ENCODE measurements at regions not wholly inside any gene's neighbourhood (a gene's known extent, or its start where the extent isn't known, plus 50 kb on each side); places are given as distances from the start of the nearest gene placed in this dataset.

DNA sequence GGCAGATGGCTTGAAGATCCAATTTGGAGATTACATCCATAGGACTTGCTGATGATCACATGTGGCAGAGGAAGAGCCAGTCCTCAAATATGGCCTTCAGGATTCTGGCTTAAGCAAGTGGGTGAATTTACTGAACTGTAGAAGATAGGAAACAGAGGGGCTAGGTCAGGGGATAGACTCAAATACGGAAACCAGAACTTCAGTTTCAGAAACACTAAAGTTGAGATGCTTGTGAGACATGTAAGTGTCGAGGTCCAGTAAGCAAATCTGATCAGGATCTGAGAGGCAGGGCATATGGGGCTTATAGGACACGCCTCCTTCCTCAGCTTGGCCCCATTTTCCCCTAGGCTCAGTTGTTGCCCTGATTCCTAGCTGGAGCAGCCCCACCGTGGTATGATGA is 107.7 kb downstream of the LBH start:
- no peak for DNase-seq (ENCODE audit: low read depth)

DNA sequence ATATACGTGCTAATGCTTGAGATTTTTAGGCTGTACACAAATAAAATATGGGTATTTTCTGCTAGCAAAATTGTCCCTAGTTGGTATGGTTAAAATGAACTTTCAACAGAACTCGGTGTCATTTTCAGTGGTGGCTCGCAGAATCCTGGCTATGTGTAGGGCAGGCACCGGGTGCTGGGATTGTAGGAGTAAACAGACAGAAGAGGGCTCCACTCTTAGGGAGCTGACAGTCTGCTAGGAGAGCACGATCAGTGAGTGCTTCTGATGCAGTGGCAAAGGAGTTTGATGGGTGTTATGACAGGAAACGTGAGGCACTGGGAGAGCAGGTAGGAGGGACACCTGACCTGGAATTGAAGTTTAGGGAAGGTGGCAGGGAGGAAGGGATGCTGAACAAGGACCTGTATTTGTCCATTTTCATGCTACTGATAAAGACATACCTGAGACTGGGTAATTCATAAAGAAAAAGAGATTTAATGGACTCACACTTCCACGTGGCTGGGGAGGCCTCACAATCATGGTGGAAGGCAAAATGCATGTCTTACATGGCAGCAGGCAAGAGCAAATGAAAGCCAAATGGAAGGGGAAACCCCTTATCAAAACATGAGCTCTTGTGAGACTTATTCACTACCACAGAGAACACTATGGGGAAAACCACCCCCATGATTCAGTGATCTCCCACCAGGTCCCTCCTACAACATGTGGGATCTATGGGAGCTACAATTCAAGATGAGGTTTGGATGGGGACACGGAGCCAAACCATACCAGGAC is 105.4 kb upstream of the LCLAT1 start:
- DNase-seq (ENCODE audit: low read depth): no peak

DNA sequence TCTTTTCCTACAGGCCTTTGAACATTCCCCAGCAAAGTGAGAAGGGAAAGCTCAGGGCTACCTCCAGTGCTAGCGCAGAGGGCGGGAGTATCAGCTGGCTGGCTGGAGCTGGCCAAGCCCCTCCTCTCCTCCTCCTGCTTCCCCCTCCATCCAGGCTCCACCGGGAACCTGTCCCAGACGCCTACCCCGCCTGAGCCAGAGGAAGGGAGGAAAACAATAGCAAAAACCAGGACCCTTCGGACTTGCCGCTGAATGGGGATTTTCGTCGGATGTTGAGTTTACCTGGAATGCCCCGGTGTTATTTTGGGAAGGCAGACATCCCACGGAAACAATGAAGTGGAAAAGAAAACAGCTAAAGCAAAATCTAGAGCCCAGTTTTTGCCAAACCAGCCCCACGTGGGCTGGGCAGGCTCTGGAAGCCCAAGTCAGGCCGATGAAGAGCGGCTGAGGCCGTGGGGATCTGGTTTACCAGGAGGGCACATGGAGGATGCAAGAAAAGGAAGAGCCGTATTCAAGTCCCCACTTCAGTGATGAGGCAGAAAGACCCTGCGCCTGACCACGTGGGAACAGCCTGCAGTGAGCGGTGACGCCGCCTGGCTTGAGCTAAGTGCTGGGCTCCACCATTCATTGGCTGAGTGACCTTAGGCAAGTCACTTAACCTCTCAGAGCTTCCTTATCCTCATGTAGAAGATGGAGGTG is 100.4 kb upstream of the LCLAT1 start:
- no peak for DNase-seq (ENCODE audit: low read depth)

DNA sequence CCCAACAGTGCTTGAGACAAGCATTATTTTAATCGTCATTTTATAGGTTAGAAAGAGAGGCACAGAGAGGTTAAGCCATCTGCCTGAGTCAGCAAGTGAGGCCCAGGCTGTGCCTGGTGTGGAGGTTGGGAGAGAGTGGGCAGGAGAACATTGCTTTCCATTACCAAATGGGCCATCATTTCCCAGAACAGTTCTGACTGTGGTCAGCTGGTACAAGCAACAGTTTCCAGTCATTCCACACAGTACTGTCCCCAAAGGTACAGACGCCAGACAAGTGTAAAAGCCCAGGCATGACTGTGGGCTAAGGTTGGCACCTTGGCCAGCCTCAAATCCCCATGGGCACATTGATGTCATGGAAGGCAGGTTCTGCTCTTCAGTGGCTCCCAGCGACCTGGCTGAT is 98.2 kb upstream of the LCLAT1 start:
- DNase-seq (ENCODE audit: low read depth): no peak

DNA sequence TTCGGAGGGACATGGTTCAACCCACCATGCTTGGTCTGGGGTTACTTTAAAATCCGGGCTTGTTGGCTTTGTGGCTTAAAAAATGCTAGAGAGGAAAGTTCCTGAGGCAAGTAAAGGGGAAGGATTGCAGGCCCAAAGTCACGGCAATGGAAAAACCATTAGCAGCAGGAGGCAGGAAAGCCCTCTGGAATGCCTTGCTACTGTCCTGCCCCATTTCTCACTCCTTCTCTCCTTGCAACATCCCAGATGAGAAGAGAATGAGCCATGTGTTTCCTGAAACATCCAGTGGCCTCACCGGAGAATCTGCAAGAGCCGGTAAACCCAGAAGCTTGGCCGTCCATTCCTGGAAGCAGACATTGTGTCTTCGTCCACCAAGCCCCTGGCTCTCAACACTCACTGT is 97.4 kb upstream of the LCLAT1 start:
- DNase-seq (ENCODE audit: low read depth): no peak

DNA sequence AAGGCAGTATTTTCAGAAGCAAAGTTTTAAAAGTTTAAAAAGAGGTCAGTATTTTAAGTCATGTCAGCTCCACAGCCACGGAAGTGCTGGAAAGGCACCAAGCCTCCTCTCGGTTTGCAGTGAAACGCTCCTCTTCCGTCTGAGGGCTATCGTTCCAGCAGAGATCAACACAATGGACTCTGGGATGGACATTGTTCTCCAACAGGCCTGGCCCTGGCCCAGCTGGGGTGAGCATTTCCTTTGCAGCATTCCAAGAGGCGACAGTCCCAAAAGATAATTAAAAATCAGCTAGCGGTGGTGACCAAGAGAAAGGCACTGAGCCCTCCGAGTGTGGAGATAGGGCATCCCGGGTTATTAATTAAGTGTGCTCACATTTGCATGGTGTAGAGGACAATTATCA is 95.9 kb upstream of the LCLAT1 start:
- DNase-seq (ENCODE audit: low read depth): no peak

DNA sequence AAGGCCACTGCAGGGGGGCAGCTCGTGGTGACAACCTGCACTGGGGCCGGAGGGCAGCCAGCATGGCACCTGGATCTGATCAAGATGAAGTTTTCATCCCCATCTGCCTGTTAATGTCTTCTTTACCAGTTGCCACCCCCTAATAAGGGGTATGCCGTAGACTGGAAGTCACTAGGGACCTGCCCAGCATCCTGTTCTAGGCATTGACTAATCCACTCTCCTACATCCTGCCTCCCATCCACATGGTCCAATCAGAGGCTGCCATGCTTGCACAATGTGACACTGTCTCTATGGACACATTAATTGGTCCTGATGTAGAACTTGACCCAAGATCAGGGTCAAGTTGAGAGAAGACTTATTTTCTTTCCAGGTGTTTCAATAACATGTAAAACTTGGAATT is 95.1 kb upstream of the LCLAT1 start:
- no peak for DNase-seq (ENCODE audit: low read depth)

DNA sequence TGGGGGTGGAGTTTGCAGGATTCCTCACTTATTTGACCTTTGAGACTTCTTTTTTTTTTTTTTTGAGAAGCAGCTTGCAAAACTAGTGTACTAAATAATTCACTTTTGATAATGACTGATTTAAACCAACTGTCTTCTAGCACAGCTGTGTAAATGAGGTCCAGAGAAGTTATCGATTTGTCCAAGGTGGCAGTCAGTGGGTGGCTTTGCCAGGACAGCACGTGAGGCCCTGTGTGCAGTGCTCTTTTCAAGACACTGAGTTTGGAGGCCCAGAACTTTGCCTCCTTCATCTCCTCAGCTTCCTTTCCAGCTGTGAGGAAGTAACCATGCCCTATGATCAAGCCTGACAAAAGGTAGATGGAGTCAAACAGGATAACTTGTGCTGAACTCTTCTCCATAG is 92.9 kb upstream of the LCLAT1 start:
- no peak for DNase-seq (ENCODE audit: low read depth)

DNA sequence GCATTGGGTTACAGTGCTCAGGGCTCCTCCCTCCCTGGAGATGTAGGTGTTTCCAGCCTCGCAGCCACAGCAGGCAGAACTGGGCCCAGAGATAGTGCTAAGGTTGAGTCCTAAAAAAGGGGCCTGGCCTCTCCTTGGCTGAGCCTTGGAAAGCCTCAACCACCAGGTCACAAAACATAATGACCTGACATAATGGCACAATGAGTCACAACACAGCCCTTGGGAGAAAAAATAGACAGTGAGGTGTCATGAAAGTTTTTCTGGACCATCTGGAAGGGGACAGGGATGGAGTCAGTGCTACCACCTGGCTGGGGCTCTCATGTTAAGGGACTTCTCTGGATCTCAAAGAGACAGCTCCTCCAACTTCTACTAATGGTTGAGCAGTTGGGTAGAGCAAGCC is 92.4 kb upstream of the LCLAT1 start:
- DNase-seq (ENCODE audit: low read depth): no peak

DNA sequence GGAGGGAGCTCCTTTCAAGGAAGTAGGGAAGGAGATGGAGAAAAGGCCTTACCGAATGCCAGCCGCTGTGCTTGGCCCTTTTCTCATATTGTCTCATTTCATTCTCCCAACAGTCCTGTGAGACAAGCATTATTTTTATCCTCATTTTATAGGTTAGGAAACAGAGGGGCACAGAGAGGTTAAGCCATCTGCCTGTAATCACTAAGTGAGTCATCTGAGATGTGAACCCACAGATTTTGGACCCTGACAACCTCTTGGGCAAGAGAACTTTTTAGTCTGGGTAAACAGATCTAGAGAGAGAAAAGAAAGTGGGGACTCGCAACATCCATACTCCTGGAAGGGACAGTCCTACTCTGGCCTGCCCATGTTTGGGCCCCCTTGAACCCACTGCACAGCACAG is 91.7 kb upstream of the LCLAT1 start:
- no peak for DNase-seq (ENCODE audit: low read depth)

DNA sequence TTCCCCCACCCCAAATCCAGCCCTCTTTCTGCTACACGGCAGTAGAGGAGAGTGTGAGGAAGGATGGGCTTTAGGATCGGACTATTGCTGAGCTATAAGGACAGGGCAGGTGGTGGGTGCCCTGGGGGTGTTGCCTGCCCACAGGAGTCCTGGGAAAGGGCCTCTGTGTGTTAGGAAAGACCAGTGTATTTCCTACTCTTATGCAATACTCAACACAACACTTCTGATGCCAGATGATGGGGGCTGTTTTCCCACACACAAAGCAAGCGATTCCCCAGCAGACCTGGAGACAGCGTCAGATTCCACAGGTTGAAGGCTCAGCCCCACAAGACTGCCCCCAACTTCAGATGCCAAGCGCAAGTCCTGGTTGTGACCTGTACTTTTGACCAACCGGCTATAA is 91.0 kb upstream of the LCLAT1 start:
- no peak for DNase-seq (ENCODE audit: low read depth)

DNA sequence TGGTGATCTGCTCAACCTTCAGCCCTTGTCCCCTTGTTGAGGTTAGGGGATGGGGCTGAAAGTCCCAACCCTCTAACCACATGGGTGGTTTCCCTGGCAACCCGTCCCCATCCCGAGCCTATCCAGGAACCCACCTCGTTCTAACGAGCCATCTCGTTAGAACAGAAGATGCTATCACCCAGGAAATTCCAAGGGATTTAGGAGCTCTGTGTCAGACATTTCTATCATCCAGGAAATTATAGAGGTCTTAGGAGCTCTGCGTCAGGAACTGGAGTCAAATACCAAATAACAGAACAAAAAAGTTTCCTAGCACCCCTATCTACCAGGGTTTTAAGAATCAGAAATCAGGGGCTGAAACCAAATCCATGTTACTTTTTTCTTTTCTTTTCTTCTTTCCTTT is 90.3 kb upstream of the LCLAT1 start:
- no peak for DNase-seq (ENCODE audit: low read depth)

DNA sequence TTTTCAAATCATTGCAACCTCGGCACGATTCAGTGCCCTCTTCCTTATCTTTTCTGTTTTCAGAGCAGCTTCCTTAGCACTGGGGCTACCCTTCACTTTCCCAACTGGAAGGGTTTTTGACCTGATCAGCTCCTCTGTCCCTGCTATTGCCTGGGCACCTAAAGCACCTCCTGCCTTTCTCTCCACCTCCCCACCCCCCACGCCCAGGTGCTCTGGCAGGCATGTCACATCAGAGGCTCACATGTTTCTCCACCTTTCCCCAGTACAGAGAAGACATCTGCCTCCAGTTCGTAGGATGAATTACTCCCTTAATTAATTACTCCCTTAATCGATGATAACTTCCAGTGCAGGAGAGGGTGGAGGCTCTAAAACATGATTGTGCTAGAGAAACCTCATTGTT is 88.7 kb upstream of the LCLAT1 start:
- no peak for DNase-seq (ENCODE audit: low read depth)

DNA sequence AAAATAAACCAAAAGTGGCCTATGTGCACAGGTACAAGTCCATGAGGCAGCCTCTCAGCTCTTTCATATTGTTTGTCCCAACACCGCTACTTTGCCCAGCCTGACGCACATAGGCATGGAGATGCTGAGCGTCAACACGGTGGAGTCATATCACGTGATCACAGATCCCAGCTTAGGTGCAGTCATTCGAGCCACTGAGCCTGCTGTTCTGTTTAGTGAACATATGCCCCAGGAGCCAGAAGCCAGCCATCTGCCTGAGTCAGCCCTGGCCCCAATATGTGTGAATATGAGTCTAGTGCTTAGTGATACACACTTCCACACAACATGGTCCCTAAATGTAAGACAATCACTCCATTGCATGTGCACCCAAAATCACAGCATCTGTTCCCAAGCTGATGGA is 88.2 kb upstream of the LCLAT1 start:
- no peak for DNase-seq (ENCODE audit: low read depth)

DNA sequence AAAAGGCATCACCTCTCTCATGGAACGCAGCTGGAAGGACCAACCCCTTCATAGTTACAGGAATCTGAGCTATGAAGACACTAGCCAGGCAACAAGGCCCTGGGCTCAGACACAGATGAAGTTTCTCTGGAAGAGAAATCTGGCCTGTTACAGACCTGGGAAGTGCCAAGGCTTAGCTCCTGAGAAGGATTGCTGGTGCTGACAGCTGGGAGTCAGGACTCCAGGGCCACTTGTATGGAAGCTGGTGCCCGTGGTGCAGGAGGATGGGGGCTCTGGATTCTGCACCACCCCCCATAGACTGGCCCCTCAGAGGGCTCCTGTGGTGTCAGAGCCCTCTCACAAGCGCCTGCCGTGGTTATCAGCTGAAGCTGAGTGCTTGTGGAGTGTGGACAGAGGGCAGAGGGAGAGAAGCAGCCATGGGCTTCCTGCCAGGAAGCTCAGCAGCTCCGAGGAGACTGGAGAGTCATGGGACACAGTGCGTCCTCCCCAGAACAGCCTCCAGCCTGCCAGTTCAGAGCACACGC is 87.3 kb upstream of the LCLAT1 start:
- DNase-seq (ENCODE audit: low read depth): no peak

DNA sequence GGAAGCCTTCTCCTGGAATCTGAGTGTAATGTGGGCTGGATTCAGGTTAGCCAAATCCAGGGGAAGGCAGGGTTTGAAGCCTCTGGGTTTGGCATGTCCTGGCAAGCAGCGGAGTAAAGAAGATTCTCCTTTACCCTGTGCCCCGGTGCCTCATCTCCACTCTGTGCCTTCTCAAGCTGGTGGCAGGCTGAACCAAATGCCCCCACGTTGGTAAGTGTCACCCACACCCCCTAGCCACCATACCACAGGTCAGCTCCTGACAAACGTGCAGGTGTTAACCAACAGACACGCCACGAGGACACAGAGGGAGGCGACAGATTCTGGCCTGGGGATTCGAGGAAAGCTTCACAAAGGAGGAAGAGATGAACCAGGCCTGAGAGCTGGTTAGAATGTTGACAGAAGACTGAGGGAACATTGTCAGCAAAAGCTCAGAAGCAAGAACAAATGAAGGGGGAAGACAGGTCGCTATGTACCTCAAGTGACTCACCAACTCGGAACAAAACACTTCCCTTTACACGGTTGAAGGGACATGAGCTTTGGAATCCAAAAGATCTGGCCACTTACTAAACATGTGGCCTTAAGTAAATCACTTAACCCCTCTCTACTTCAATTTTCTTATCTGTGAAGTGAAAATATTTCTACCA is 85.2 kb upstream of the LCLAT1 start:
- DNase-seq (ENCODE audit: low read depth): no peak

DNA sequence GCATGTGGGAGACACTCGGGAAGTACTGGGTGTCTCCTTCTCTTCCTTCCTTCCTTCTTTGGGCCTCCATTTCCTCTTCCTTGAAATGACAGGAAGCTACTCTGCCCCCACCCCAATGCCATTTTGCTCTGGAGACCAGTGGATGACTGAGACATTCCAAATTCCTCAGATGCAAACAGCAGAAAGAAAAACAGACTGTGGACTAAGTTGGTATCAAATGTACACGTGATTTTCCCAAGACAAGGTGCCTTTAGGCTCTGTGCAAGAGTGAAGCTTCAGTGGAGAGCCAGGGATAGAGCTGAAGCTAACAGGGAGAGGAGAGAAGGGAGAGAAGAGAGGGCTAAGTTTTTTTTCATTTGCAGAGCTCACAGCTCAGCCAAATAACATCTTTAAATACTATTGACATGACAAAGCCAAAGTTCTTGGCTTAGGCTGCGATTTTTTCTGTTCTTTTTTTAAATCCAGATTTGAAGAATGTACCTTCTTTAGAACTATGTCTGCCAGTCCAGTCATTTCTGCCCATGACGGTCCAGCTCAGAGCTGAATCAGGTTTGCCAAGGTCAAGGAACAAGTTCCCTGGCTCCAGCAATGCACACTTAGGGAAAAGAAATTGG is 84.5 kb upstream of the LCLAT1 start:
- no peak for DNase-seq (ENCODE audit: low read depth)

DNA sequence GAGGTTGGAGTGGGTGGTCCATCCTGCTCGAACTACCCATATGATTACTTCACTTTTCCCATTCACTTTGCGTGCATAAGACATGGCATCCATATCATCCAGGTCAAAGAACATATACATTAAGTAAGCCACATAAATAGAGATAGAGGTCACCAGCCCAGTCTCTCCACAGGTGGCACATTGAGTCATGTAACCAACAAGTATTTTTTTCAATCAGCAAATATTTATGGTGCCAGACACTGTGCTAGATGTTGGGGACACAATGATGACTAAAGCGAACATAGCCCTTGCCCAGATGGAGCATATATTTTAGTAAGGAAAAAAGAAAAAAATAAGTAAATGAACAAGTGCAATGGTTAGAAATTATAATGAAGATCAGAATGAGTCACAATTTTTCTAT is 83.6 kb upstream of the LCLAT1 start:
- DNase-seq (ENCODE audit: low read depth): no peak

DNA sequence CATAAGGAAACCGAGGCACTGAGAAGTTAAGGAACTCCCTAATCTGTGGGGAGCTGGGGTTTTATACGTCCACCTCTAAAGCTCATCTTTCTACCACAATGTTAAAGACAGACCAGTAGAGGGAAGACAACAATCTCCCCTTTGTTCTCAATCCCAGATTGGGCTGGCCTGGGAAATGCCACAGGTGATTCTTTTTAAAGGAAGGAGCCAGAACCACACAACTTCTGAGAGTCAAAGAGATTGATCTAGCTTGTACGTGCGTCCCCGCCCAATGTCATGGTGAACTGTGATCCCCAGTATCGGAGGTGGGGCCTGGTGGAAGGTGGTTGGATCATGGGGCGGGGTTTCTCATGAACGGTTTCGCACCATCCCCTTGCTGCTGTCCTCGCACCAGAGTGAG is 81.8 kb upstream of the LCLAT1 start:
- DNase-seq (ENCODE audit: low read depth): no peak

DNA sequence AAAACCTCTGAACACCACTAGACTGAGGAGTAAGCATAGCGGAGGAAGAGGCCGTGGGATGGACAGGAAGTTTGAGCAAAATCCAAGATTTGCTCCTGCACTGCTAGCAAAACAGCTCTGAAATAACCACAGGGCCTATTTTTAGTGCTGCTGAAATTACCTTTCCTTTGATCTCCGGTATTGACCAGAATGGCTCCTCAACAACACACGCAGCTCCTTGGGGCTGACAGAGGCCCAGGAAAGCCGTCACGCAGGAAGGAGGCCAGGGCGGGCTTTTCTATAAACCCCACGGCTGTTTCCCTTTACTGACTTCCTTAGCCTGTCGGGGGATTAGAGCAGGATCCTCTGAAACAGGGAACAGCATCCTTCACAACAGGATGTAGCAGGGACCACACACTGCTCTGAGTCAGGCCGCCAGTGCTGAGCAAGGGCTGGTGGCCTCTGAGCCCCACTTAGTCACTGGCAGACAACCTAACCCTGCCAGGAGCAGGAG is 80.8 kb upstream of the LCLAT1 start:
- no peak for DNase-seq (ENCODE audit: low read depth)

DNA sequence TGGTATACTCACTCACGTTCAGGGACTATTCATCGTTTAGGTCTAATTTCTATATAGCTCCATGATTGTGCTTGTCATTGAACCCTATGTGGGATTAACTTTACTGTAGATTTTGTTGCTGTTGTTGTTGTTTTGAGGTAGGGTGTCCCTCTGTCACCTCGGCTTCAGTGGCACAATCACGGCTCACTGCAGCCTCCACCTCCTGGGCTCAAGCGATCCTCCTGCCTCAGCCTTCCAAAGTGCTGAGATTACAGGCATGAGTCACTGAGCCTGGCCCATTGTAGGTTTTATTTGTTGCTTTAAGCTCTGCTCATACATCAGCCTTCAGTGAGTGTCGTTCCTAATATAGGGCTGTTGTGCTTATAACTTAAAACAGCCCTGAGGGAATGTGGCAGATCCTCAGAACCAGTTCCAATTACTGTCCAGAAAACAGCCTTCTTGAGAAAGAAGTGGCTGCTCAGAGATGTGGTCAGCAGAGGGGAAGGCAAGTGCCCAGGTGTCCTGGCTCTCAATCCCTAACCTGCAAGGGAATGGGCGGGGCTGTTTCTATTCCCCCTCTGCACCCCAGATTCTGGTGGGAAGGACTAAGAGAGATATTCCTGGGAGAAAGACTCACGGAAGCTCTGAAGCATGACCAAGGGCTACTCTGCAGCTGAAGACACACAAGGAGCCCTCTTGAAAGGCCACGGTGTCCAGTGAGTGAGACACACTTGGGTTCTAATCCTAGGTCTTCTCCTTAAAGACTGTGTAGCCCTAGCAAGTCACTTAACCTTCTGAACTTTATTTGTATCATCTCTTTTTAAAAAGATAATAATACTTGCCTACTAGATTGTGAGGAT is 79.6 kb upstream of the LCLAT1 start:
- DNase-seq (ENCODE audit: low read depth): no peak
